Stimulated activated CD4-positive, alpha-beta T cell treated with anti-CD3 and anti-CD28 coated beads, Interleukin-4, amount 100 ng/mL, for 48 hours (primary cell): ENCODE measurements at regions not wholly inside any gene's neighbourhood (a gene's known extent, or its start where the extent isn't known, plus 50 kb on each side); places are given as distances from the start of the nearest gene placed in this dataset.

Source experiments
- DNase-seq, 2 donors: peaks; one replicate each; pipeline ENCODE4 v3.0.0-alpha.2; 2020; ENCODE audit warnings: low read depth in 2 of 2

DNA sequence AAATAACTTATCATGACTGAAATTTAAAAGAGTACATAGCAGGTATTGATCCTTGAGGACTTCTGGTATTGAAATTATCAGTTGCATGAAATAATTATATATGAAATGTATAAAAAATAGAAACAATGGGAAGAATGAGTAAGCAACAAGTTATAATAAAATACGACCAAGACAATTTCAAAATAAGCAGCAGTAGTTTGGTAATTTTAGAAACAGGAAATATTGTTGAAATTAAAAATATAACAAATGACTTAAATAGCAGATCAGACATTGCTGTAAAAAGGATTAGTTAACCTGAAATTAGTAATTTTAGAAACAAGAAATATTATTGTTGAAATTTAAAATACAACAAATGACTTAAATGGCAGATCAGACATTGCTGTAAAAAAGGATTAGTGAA, 152.3 kb downstream of the BTC start:
- DNase-seq: no peak

DNA sequence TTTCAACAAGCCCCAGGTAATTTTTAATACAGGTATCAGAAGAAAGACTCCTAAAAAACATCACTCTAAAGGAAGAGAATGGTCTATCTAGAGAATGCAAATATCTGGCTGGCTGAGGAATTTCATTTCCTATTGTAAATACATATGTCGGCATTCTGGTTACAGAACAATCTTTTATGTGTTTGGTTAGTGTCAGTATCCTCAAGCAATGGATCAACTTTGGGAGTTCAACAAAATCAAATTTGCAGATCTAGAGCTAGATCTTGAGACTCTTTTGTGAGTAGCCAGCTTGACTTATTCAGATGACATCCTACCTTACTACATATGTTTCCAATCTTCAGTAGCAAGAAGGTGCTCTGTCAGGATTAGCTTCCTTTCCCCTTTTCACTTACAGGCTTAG, 145.1 kb downstream of the BTC start:
- no peak for DNase-seq

GRCh38 chr4:74651198-74651597, 143.1 kb downstream of the BTC start:
- no peak for DNase-seq

GRCh38 chr4:74653331-74654229, 140.7 kb downstream of the BTC start:
- no peak for DNase-seq

GRCh38 chr4:74654230-74654681, 140.1 kb downstream of the BTC start:
- no peak for DNase-seq

- DNase-seq: no peak
Observed at GRCh38 chr4:74656596-74656995, 137.7 kb downstream of the BTC start.

DNA sequence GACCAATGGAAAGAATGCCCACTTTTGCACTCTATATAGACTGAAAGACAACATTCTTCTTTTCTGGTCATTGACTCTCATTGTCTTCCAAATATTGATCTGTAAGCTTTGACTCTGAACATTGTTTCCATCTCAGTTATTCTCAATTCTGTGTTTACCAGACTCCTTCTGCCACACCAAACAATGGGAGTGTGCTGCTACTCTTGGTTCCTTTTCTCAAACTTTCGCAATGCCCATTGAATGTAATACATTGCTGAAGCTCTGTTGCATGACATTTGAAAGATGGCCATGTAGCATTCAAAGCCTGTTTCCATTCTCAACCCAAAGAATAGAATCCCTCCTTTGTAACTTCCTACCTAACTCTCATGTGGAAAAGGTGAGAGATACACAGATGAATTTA, 136.2 kb downstream of the BTC start:
- no peak for DNase-seq

DNA sequence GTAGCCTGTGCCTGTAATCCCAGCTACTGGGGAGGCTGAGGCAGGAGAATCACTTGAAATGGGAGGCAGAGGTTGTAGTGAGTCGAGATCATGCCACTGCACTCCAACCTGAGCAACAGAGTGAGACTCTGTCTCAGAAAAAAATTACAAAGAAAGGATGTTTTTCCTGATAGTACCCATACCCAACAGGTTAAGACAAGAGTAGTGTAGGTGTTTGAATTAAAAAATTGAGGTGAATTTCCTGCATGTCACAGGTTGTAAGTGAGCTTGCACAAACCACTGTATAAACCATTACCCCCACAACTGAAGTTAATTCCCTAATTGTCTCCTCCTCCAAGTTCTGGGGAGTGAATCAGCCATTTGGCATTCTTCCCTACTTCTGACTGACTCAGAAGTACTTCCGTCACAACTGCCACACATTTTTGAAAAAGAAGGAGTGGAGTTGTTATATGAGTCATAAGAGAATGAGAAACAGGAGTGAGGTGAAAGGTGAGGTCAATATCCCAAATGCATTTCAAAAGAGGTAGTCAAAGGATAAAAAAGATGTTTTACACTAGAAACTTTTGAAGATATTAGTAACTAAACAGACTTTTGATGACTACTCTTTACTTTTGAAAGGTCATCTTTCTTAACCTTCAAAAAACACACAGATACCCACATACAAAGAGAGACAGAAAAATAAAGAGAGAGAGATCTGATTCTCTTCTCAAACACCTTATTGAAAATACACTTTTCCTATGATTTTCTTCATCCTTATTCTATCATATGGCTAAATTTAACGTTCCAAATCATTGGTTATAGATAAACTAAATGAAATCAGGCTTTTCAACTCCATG, 134.5 kb downstream of the BTC start:
- DNase-seq: no peak

DNA sequence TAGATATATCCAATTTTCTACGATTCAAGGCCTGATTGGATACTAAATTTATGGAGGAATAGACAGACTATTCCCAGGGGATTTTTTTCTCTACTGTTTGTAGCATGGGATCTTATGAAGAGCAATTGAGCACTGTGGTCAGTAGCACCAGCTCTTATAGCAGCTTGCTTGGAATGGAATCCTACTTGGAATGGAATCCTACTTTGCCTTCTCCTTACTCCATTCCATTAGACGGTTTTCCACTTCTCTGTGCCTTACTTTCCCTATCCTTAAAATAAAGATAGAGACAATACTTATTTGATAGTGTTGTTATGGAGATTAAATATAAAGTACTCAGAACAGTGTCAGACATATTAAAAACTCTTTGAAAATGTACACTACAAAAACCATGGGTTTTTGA, 133.5 kb downstream of the BTC start:
- DNase-seq: no peak

DNA sequence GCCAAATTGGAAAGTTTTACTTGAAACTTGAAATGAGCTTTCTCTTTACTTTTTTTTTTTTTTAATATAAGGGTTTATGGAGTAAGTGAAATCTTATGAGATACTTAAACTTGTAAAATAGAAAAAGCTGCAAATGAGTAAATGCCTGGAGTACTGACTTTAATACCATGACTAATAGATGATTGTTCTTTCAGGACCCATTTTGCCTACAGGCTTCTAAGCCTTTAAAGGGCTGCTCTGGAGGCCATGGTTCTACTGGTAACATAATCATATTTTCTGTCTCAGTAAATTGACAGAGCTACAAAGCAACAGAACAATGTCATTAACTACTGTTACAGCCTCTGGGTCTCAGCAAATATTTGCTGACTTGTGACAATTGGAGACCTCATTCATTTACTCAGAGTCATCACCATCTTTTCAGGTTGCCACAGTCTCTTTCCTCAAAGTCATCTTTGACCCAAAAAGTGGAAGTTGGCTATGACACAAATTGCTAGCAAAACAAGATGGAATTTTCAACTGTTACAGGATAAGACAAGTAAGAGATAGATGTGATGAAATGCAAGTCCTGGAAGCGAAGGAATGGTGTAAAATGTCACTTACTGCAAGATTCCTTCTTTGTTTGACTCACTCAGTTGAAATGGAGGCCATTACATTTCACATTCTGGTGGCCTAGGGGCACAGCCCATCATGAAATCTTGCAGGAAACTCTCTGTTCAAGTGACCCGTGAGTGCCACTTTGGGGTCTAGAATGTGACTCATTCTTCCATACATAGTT, 132.7 kb downstream of the BTC start:
- DNase-seq: no peak

GRCh38 chr4:74663631-74664030, 130.7 kb downstream of the BTC start:
- DNase-seq: no peak

GRCh38 chr4:74665346-74665745, 129.0 kb downstream of the BTC start:
- DNase-seq: no peak

DNA sequence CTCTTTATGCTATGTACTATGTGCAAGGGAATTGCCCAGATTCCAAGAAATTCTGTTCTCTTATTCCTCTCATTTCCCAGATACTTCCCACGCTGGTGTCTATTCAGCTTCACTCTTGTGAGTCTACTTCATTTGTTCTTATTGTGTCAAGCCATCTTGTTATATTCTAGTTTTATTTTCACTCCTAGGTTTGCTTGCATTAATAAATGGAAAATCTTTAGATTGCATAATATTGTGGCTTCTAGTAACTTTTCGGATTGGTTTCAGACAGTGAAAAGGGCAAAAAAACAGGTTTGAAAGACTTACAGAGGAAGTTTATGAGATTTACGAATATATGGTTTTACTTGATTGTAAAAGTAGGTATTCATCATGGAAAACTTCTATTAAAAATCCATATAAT, 128.4 kb downstream of the BTC start:
- no peak for DNase-seq

DNA sequence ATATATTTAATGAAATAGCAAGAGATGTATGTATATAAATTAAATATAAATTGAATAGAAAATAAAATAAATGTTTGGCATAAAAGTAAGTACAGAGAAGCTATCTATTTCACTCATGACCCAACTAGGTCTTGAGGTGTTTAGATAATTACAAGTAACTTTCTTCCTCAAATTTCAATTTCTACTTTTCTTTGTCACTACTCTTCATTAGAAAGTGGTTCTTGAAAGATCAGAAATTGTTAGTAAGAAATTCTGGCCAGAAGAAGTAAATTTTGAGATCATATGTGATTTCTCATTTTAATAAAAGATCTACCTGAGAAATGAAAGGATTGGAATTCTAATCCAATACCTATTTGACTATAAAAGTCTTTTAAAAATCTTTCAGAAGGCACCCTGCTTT, 126.9 kb downstream of the BTC start:
- no peak for DNase-seq

- DNase-seq: no peak
Observed at GRCh38 chr4:74667944-74668343, 126.4 kb downstream of the BTC start.

DNA sequence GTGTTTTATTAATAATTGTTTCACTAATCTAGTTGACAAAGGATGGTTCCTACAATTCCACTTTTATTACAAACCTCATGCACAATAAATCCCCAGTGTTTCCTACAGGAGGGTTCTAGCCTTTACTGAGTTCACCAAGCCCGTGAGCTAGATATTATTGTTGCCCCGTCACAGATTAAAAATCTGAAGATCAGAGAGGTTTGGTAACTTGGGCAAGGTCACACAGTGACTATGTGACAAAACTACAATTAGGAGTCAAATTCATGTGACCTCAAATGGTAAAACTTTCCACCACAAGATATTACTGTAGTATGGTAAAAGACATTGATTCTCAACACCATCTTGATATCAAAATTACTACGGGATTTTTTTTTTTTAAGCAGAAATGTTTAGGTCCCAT, 124.6 kb downstream of the BTC start:
- DNase-seq: no peak

DNA sequence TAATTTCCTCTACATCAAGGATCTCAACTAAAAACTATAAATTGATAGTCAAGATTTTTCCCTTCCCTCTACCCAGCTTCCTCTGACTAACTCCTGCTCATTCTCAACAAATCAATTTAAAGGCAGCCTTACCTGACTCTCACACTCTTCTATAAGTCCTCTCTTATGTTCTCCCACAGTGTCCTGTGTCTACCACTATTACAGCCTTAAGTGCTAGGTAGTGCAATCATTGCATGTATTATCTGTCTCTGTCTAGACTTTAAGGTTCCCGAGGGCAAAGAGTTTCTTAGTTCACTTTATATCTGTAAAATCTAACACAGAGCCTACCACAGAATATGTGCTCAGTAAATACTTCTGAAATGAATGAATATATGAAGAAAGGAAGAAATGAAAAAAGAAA, 123.7 kb downstream of the BTC start:
- no peak for DNase-seq

- peak; percentile 22 to 35 for DNase-seq
Observed at GRCh38 chr4:74671080-74671698, 123.1 kb downstream of the BTC start.

GRCh38 chr4:74674750-74675149, 119.6 kb downstream of the BTC start:
- DNase-seq: no peak

DNA sequence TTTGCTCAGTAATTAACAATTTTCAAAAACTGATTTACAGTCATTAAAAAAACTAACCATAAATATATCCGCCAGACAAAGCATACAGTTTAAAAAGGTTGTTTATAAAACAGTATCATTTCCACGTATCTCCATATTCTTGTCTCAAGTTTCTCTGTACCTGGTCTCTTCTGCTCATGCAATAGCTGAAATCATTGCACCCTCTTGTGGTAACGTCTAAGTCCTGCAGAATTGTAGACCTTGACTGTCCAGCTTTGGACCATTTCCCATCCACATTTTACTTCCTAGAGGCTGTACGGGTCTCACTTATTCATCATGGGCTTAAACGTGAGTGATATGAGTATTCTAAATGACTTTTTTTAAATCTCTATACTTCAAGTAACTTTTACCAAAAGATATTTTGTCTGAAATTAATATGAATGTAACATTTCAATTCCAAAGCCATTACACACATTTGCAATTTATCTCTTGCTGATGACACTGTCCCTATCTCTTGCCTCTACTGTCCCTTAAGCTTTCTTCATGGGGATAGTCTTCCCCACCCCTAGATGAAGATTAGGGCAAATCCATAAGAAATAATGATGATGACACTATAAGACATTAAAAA, 118.5 kb downstream of the BTC start:
- no peak for DNase-seq
